T-helper 17 cell (primary cell): ENCODE measurements at regions not wholly inside any gene's neighbourhood (a gene's known extent, or its start where the extent isn't known, plus 50 kb on each side); places are given as distances from the start of the nearest gene placed in this dataset.

ENCODE experiments used
- ATAC-seq: fragments of 150-1000 bp; cut with Tn5 transposase; 2 replicates; pipeline ENCODE4 v1.10.0; 2021; ENCODE audit warnings: mild to moderate bottlenecking, moderate library complexity
- DNase-seq, 3 donors: peaks; one replicate each; pipeline versions ENCODE4 v3.0.0 to v3.0.0-alpha.2; 2020 to 2021
- H3K9me3 ChIP-seq: one replicate; pipeline ENCODE4 v1.7.0; 2013; ENCODE audit warnings: low read length, mild to moderate bottlenecking; ENCODE audit not compliant: control insufficient read depth, poor library complexity, severe bottlenecking
- H3K27ac Mint-ChIP-seq: one replicate; pipeline ENCODE4 v1.8.0; 2022; ENCODE audit warnings: mild to moderate bottlenecking, moderate library complexity, mixed read lengths
- H3K27me3 Mint-ChIP-seq: one replicate; pipeline ENCODE4 v1.8.0; 2022; ENCODE audit warnings: mixed read lengths
- H3K36me3 Mint-ChIP-seq: one replicate; pipeline ENCODE4 v1.8.0; 2022; ENCODE audit warnings: low read depth, mixed read lengths
- H3K4me1 Mint-ChIP-seq: one replicate; pipeline ENCODE4 v1.8.0; 2022; ENCODE audit warnings: mild to moderate bottlenecking, mixed read lengths
- H3K4me3 Mint-ChIP-seq: one replicate; pipeline ENCODE4 v1.8.0; 2022; ENCODE audit warnings: mild to moderate bottlenecking, moderate library complexity, mixed read lengths

DNA sequence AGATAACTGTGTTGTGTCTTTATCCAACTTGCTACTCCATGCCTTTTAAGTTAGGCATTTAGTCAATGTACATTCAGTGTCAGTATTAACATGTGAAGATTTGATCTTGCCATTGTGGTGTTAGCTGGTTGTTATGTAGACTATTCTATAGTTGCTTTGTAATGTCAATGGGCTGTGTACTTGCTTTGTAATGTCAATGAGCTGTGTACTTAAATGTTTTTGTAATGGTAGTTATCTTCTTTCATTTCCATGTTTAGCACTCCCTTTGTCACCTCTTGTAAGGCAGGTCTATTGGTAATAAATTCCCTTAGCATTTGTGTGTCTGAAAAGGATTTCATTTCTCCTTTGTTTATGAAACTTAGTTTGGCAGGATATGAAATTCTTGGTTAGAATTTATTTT lies 53.4 kb downstream of the MC4R start:
- no peak for DNase-seq
- Mint-ChIP-seq H3K36me3 (no peaks in the 10 kb centered on the region), H3K27me3 (no peaks in the 10 kb centered on the region), H3K4me1 (no peaks in the 10 kb centered on the region), H3K27ac (no peak overlapping the region), H3K4me3 (no peak overlapping the region)
- no peaks in the 10 kb centered on the region for H3K9me3 ChIP-seq
- ATAC-seq, result no peak

DNA sequence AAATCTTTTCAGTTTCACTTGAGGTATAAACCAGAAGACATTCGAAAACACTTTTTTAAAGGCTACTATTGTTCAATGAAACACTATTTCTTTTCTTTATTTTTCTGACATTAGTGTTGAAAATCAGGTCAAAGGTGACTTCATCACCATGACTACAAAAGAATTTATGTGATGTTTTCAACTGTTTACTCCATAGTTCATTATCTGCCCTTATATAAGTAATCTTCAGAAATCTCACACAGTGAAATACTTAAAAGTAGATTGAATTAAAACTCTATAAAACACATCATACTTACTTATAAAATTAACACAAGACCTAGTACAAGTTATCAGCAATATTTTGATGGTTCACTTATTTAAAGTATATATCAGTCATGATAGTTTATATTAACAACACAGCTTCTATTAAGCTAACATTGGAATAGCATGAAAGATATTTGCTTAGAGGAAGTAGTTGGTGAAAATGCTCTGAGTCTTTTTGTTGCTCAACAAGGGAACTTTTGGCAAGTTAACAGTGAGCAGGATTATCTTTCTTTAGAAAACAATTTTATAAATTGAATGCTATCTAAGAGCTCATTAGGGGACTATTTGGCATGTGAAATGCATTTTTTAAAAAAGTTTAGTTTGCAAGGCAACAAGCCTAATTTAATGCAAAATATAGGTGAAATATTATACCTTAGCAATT lies 60.8 kb downstream of the MC4R start:
- Mint-ChIP-seq H3K27ac (no peak overlapping the region), H3K36me3 (no peaks in the 10 kb centered on the region), H3K4me1 (no peaks in the 10 kb centered on the region), H3K4me3 (no peak overlapping the region), H3K27me3 (no peaks in the 10 kb centered on the region)
- no peak for DNase-seq
- H3K9me3 ChIP-seq, result no peaks in the 10 kb centered on the region
- no peak for ATAC-seq

- no peak overlapping the region for H3K4me3 Mint-ChIP-seq
- no peaks in the 10 kb centered on the region for H3K27me3 Mint-ChIP-seq
- no peak for ATAC-seq
Observed at GRCh38 chr18:60295674-60296073, 76.9 kb downstream of the MC4R start.

DNA sequence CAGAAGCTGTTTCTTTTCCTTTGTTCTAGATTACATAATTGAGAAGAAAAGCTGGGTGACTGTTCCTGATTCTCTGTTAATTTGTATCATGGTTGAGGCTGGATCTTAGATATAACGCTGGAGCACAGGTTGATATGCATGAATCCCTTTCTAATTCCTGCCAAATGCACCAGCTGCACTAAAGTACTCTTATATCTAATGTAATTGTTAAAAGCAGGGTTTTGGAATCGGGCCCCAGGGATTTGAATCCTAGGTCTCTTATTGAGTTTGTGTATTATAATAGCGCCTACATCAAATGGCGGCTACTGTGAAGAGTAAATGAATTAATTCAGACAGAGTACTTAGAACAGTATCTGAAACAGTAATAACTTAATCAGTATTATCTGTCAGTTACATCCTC lies 80.4 kb downstream of the MC4R start:
- Mint-ChIP-seq H3K4me1 (no peaks in the 10 kb centered on the region), H3K4me3 (no peak overlapping the region), H3K27ac (no peak overlapping the region), H3K27me3 (no peaks in the 10 kb centered on the region), H3K36me3 (no peaks in the 10 kb centered on the region)
- DNase-seq (no peak), ATAC-seq (no peak)
- H3K9me3 ChIP-seq, result no peaks in the 10 kb centered on the region

More at GRCh38 chr18:60295674-60296073, 76.9 kb downstream of the MC4R start:
- no peak for DNase-seq
- H3K4me1 Mint-ChIP-seq, result no peaks in the 10 kb centered on the region
- H3K9me3 ChIP-seq, result peaks cover 2% of the 10 kb centered on the region
- H3K36me3 Mint-ChIP-seq, result no peaks in the 10 kb centered on the region
- H3K27ac Mint-ChIP-seq, result no peak overlapping the region

- no peak for DNase-seq
- no peaks in the 10 kb centered on the region for H3K36me3 Mint-ChIP-seq
- H3K27ac Mint-ChIP-seq, result no peak overlapping the region
- H3K27me3 Mint-ChIP-seq, result no peaks in the 10 kb centered on the region
- no peaks in the 10 kb centered on the region for H3K9me3 ChIP-seq
- H3K4me3 Mint-ChIP-seq, result no peak overlapping the region
- ATAC-seq, result no peak
- H3K4me1 Mint-ChIP-seq, result no peaks in the 10 kb centered on the region
Observed at GRCh38 chr18:60279391-60279790, 93.2 kb downstream of the MC4R start.

- no peaks in the 10 kb centered on the region for H3K27me3 Mint-ChIP-seq
- no peak for DNase-seq
- H3K9me3 ChIP-seq, result no peaks in the 10 kb centered on the region
- H3K36me3 Mint-ChIP-seq, result no peaks in the 10 kb centered on the region
- no peaks in the 10 kb centered on the region for H3K4me1 Mint-ChIP-seq
- no peak overlapping the region for H3K27ac Mint-ChIP-seq
- no peak overlapping the region for H3K4me3 Mint-ChIP-seq
- ATAC-seq, result no peak
Observed at GRCh38 chr18:60277855-60278480, 94.6 kb downstream of the MC4R start.

GRCh38 chr18:60267391-60268058 lies 105.0 kb downstream of the MC4R start:
- H3K4me3 Mint-ChIP-seq, result no peak overlapping the region
- no peaks in the 10 kb centered on the region for H3K36me3 Mint-ChIP-seq
- no peaks in the 10 kb centered on the region for H3K27me3 Mint-ChIP-seq
- ATAC-seq (no peak), DNase-seq (no peak)
- no peak overlapping the region for H3K27ac Mint-ChIP-seq
- H3K9me3 ChIP-seq, result no peaks in the 10 kb centered on the region
- no peaks in the 10 kb centered on the region for H3K4me1 Mint-ChIP-seq

DNA sequence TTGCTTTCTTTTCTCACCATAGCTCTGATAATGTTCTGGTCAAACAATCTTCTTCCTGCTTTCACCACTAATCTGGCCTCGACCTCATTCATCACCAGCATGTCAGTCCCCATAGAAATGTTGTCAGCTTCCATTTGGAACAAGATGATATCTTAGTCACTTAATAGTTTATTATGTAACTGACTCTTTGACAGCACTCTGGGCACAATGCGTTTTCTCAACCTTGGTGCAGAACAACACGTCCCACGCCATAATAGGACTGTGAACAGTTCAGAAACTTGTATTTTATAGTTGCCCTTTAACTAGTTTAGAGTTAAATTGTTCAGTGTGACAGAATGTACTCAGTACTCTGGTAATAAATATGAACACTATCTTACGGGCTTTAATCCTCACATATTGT lies 106.0 kb downstream of the MC4R start:
- ATAC-seq, result no peak
- no peak for DNase-seq
- no peaks in the 10 kb centered on the region for H3K9me3 ChIP-seq
- Mint-ChIP-seq H3K36me3 (no peaks in the 10 kb centered on the region), H3K4me1 (no peaks in the 10 kb centered on the region), H3K4me3 (no peak overlapping the region), H3K27me3 (no peaks in the 10 kb centered on the region), H3K27ac (no peak overlapping the region)

GRCh38 chr18:60259052-60259681 lies 113.4 kb downstream of the MC4R start:
- no peaks in the 10 kb centered on the region for H3K36me3 Mint-ChIP-seq
- no peaks in the 10 kb centered on the region for H3K4me1 Mint-ChIP-seq
- DNase-seq, result no peak
- ATAC-seq, result no peak
- H3K27ac Mint-ChIP-seq, result no peak overlapping the region
- H3K4me3 Mint-ChIP-seq, result no peak overlapping the region
- no peaks in the 10 kb centered on the region for H3K9me3 ChIP-seq
- H3K27me3 Mint-ChIP-seq, result no peaks in the 10 kb centered on the region

DNA sequence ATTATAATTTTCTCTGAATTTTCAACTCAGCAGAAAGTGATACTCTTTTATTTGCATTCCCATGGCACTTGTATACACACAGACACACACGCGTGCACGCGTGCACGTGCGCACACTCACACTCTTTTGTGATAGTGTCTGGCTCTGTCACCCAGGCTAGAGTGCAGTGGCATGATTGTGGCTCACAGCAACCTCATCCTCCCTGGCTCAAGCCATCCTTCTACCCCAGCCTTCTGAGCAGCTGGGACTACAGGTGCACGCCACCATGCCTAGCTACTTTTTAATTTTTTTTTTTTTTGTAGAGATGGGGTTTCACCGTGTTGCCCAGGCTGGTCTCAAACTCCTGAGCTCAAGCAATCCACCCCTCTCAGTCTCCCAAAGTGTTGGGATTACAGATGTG lies 123.2 kb downstream of the MC4R start:
- ATAC-seq (no peak), DNase-seq (no peak)
- H3K4me1 Mint-ChIP-seq, result no peaks in the 10 kb centered on the region
- H3K27ac Mint-ChIP-seq, result no peak overlapping the region
- no peaks in the 10 kb centered on the region for H3K27me3 Mint-ChIP-seq
- H3K9me3 ChIP-seq, result no peaks in the 10 kb centered on the region
- no peak overlapping the region for H3K4me3 Mint-ChIP-seq
- no peaks in the 10 kb centered on the region for H3K36me3 Mint-ChIP-seq

GRCh38 chr18:60248336-60249330 lies 123.9 kb downstream of the MC4R start:
- no peaks in the 10 kb centered on the region for H3K27me3 Mint-ChIP-seq
- no peak overlapping the region for H3K4me3 Mint-ChIP-seq
- no peaks in the 10 kb centered on the region for H3K36me3 Mint-ChIP-seq

GRCh38 chr18:60247103-60247502 lies 125.5 kb downstream of the MC4R start:
- Mint-ChIP-seq H3K4me3 (no peak overlapping the region), H3K27ac (no peak overlapping the region), H3K4me1 (no peaks in the 10 kb centered on the region), H3K36me3 (no peaks in the 10 kb centered on the region), H3K27me3 (no peaks in the 10 kb centered on the region)
- no peaks in the 10 kb centered on the region for H3K9me3 ChIP-seq
- no peak for ATAC-seq
- no peak for DNase-seq

More at GRCh38 chr18:60248336-60249330, 123.9 kb downstream of the MC4R start:
- H3K9me3 ChIP-seq, result no peaks in the 10 kb centered on the region
- ATAC-seq (no peak), DNase-seq (no peak)
- Mint-ChIP-seq H3K27ac (no peak overlapping the region), H3K4me1 (no peaks in the 10 kb centered on the region)
